ENCODE measurements at regions not wholly inside any gene's neighbourhood (a gene's known extent, or its start where the extent isn't known, plus 50 kb on each side); places are given as distances from the start of the nearest gene placed in this dataset.

DNA sequence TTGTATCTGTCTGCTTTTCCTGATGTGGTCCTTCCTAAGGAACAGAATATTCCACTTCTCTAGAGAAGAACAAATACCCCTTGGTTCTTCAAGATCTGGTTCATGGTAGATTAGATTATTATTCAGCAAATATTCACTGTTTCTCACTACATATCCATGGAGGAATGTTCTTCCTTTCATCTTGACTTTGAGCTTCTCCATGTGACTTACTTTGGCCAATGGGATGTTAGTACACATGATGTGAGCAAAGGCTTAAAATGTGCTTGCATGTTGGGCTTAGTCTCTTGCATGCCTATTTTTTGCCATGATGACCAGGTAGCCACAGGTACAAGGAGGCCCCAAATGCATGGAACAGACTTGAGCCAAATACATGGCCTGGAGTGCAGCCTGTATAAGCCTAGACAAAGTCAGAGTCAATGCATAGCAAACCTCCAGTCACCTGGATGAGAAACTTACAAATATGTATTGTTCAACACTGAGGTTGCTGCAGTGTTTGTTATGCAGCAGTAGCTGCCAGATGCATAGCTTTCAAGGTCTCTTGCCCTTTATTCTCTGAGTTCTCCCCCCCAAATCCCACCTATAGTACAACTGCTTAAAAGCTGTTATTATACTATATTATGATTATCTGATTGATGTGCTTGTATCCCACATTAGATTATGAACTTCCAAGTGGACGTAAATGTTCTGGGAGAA lies 50.0 kb upstream of the CHD6 start:
- no peak for TF ChIP-seq POLR2AphosphoS5 (IDR thresholded peaks at IDR 0.05; ENCODE audit: low read depth)
- TF ChIP-seq, protein P1, sequence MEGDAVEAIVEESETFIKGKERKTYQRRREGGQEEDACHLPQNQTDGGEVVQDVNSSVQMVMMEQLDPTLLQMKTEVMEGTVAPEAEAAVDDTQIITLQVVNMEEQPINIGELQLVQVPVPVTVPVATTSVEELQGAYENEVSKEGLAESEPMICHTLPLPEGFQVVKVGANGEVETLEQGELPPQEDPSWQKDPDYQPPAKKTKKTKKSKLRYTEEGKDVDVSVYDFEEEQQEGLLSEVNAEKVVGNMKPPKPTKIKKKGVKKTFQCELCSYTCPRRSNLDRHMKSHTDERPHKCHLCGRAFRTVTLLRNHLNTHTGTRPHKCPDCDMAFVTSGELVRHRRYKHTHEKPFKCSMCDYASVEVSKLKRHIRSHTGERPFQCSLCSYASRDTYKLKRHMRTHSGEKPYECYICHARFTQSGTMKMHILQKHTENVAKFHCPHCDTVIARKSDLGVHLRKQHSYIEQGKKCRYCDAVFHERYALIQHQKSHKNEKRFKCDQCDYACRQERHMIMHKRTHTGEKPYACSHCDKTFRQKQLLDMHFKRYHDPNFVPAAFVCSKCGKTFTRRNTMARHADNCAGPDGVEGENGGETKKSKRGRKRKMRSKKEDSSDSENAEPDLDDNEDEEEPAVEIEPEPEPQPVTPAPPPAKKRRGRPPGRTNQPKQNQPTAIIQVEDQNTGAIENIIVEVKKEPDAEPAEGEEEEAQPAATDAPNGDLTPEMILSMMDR (IDR thresholded peaks at IDR 0.05; ENCODE audit: insufficient read depth, low read length): no peak

All from HL-60 (cell line).